ENCODE measurements at regions not wholly inside any gene's neighbourhood (a gene's known extent, or its start where the extent isn't known, plus 50 kb on each side); places are given as distances from the start of the nearest gene placed in this dataset.
A peak's percentile ranks its signal among the peaks of the same experiment; 100 is the strongest.

- Histone ChIP-seq H3K4me3 (no peak overlapping the region), H3K27me3 (replicated peaks in 1 of 2; ENCODE audit: control insufficient read depth in 2 of 2, insufficient read depth in 2 of 2, low read length in 1 of 2) (no peaks in the 10 kb centered on the region), H3K9me3 (replicated peaks; ENCODE audit: control insufficient read depth, insufficient read depth, low read length) (no peaks in the 10 kb centered on the region), H3K36me3 (ENCODE audit: control insufficient read depth in 2 of 2, insufficient read depth in 2 of 2, low read length in 1 of 2) (no peaks in the 10 kb centered on the region), H3K27ac (ENCODE audit: control insufficient read depth, insufficient read depth) (no peak overlapping the region), H2AFZ (ENCODE audit: control insufficient read depth, low read depth, low read length) (no peak overlapping the region), H4K20me1 (ENCODE audit: control insufficient read depth, insufficient read depth) (no peaks in the 10 kb centered on the region), H3K4me2 (ENCODE audit: control insufficient read depth, insufficient read depth) (no peak overlapping the region), H3K4me1 (ENCODE audit: control insufficient read depth, insufficient read depth, low read length) (no peaks in the 10 kb centered on the region), H3K9ac (ENCODE audit: control insufficient read depth, insufficient read depth, low read length) (no peak overlapping the region), H3K79me2 (ENCODE audit: control insufficient read depth, insufficient read depth, low read length) (no peaks in the 10 kb centered on the region)
- intact Hi-C loops (cut with micrococcal nuclease; ENCODE audit: unreplicated experiment) (loop anchor here (1.0 kb wide), 1 partner anchor 505 kb away; no protein-coding TSS in a partner anchor), in situ Hi-C loops (cut with MboI) (no loop called here)
- TF ChIP-seq HSF1 (IDR thresholded peaks at IDR 0.05; ENCODE audit: low read depth, low read length) (no peak), NFXL1 (IDR thresholded peaks at IDR 0.05; ENCODE audit: borderline replicate concordance) (no peak), RUNX3 (IDR thresholded peaks at IDR 0.05; ENCODE audit: low read length) (no peak), RAD21 (IDR thresholded peaks at IDR 0.05; ENCODE audit: insufficient read depth, low read depth, low read length) (peak; percentile 44; the same call in 1 of the 2 replicates), LARP7 (IDR thresholded peaks at IDR 0.05) (no peak), NBN (IDR thresholded peaks at IDR 0.05) (no peak), CTCF (IDR thresholded peaks at IDR 0.05 in 2 of 3, conservative IDR thresholded peaks at IDR 0.05 in 1 of 3; ENCODE audit: control insufficient read depth in 2 of 3, extremely low read depth in 1 of 3, insufficient read depth in 1 of 3, low read depth in 3 of 3, low read length in 3 of 3) (peak; percentile 23 to 55 (median 36); a peak in 4 of 6 replicates), SMC3 (IDR thresholded peaks at IDR 0.05; ENCODE audit: borderline replicate concordance, low read length) (peak; percentile 49; the same call in 1 of the 2 replicates)
- BruUV-seq (replicated peaks), result no TSS peak
- WGBS (ENCODE audit: insufficient coverage, insufficient replicate concordance, low lambda C conversion rate, missing lambda C conversion rate), result 0% methylated on average over 2 of the region's 2 CpGs
- FAIRE-seq (no peak), DNase-seq (ENCODE audit: low read depth, low spot score) (no peak), ATAC-seq (peak; percentile 82)
- RAD21 ChIA-PET (ENCODE audit: unreplicated experiment), result interaction anchor here (2.0 kb wide), 1 partner anchor 506 kb away, joined by 4 read pairs; no protein-coding TSS in a partner anchor
- SMC1A ChIA-PET (ENCODE audit: uncharacterized antibody, unreplicated experiment), result interaction anchor here (0.7 to 1.6 kb wide), 3 partner anchors 30 to 506 kb away, joined by 3 to 6 read pairs (median 4); no protein-coding TSS in a partner anchor
- CTCF ChIA-PET, result interaction anchor here (1.3 to 3.9 kb wide), 6 partner anchors 9 to 506 kb away, joined by 3 to 18 read pairs (median 10); no protein-coding TSS in a partner anchor
- POLR2A ChIA-PET, result no interaction called here
Measured at GRCh38 chr6:102619585-102619984, 1226.1 kb downstream of the GRIK2 start.
